IMR-90 (cell line): ENCODE measurements at regions not wholly inside any gene's neighbourhood (a gene's known extent, or its start where the extent isn't known, plus 50 kb on each side); places are given as distances from the start of the nearest gene placed in this dataset.
A peak's percentile ranks its signal among the peaks of the same experiment; 100 is the strongest.

Source experiments
- ATAC-seq: fragments of 200-7000 bp; cut with Tn5 transposase; 2 replicates; pipeline ENCODE4 v1.9.1; 2020; ENCODE audit warnings: low read depth, mild to moderate bottlenecking, moderate library complexity
- BruUV-seq: library from RNA; stranded (reverse); fragments of 400-500 nt; replicated peaks from 2 replicates; lab custom pipeline; 2021; lab: Mats Ljungman, UMichigan
- CTCF ChIA-PET: fragments of 300-600 bp; formaldehyde crosslinking; extraction: SDS; loops from one replicate; lab custom pipeline; 2021; ENCODE audit warnings: antibody characterized with exemption; lab: Yijun Ruan, JAX
- POLR2A ChIA-PET: fragments of 300-600 bp; sonication (Branson Sonifier 250); formaldehyde crosslinking; loops from one replicate; lab custom pipeline; 2022; ENCODE audit warnings: antibody characterized with exemption; ENCODE audit not compliant: unreplicated experiment; lab: Charles Lee
- DNase-seq: peaks from one replicate; pipeline ENCODE4 v3.0.0; 2013
- H2AFZ ChIP-seq: replicated peaks from 2 replicates; pipeline ENCODE3; 2013; ENCODE audit warnings: low read length, mild to moderate bottlenecking; ENCODE audit not compliant: poor library complexity
- H2AK5ac ChIP-seq: 2 replicates; pipeline ENCODE4 v1.6.1; 2013; ENCODE audit warnings: low read depth, low read length, inconsistent platforms
- H2AK9ac ChIP-seq: replicated peaks from 2 replicates; pipeline ENCODE3; 2013; ENCODE audit warnings: mild to moderate bottlenecking, low read depth, low read length, moderate library complexity; ENCODE audit not compliant: poor library complexity
- H2BK120ac ChIP-seq: 2 replicates; pipeline ENCODE4 v1.6.1; 2013; ENCODE audit warnings: low read depth, low read length, inconsistent platforms
- H2BK15ac ChIP-seq: 3 replicates; pipeline ENCODE4 v1.6.1; 2013; ENCODE audit warnings: low read depth, low read length, inconsistent platforms
- H2BK20ac ChIP-seq: 2 replicates; pipeline ENCODE4 v1.6.1; 2013; ENCODE audit warnings: low read depth, mild to moderate bottlenecking, inconsistent platforms, low read length, moderate library complexity
- H2BK5ac ChIP-seq: 2 replicates; pipeline ENCODE4 v1.6.1; 2013; ENCODE audit warnings: mild to moderate bottlenecking, low read depth, low read length, inconsistent platforms; ENCODE audit not compliant: poor library complexity, severe bottlenecking
- H3K14ac ChIP-seq: replicated peaks from 2 replicates; pipeline ENCODE4 v1.6.1; 2013; ENCODE audit warnings: low read depth, low read length, inconsistent platforms
- H3K18ac ChIP-seq: 2 replicates; pipeline ENCODE4 v1.6.1; 2013; ENCODE audit warnings: low read depth, low read length, control low read depth
- H3K23ac ChIP-seq: 2 replicates; pipeline ENCODE4 v1.6.1; 2013; ENCODE audit warnings: low read depth, low read length, inconsistent platforms
- H3K27ac ChIP-seq: 2 replicates; pipeline ENCODE4 v1.5.1; 2013; ENCODE audit warnings: mild to moderate bottlenecking, control low read depth, low read length; ENCODE audit not compliant: insufficient read depth
- H3K27me3 ChIP-seq: 2 replicates; pipeline ENCODE4 v1.6.1; 2013; ENCODE audit warnings: low read length; ENCODE audit not compliant: control insufficient read depth, insufficient read depth
- H3K36me3 ChIP-seq: 2 replicates; pipeline ENCODE4 v1.6.1; 2013; ENCODE audit warnings: low read length, mixed read lengths; ENCODE audit not compliant: control insufficient read depth, insufficient read depth
- H3K4ac ChIP-seq: 2 replicates; pipeline ENCODE4 v1.6.1; 2013; ENCODE audit warnings: low read depth, low read length, inconsistent platforms
- H3K4me1 ChIP-seq: 2 replicates; pipeline ENCODE4 v1.6.1; 2013; ENCODE audit warnings: low read length, mixed read lengths; ENCODE audit not compliant: control insufficient read depth, insufficient read depth
- H3K4me2 ChIP-seq: 2 replicates; pipeline ENCODE4 v1.6.1; 2013; ENCODE audit warnings: low read depth, mild to moderate bottlenecking, control low read depth, low read length, moderate library complexity
- H3K4me3 ChIP-seq: 2 replicates; pipeline ENCODE4 v1.5.1; 2013; ENCODE audit warnings: low read depth, mild to moderate bottlenecking, control low read depth, low read length, moderate library complexity; ENCODE audit not compliant: insufficient read depth
- H3K56ac ChIP-seq: 2 replicates; pipeline ENCODE4 v1.6.1; 2013; ENCODE audit warnings: low read length, inconsistent platforms; ENCODE audit not compliant: insufficient read depth; ENCODE audit errors: extremely low read depth
- H3K79me1 ChIP-seq, 2 experiments: 2 replicates each; pipeline ENCODE4 v1.6.1; 2013; ENCODE audit warnings: low read length in 2 of 2, inconsistent platforms in 1 of 2, low read depth in 1 of 2
- H3K9ac ChIP-seq: 2 replicates; pipeline ENCODE4 v1.6.1; 2013; ENCODE audit warnings: low read depth, low read length, control low read depth
- H3K9me1 ChIP-seq: 2 replicates; pipeline ENCODE4 v1.6.1; 2013; ENCODE audit warnings: low read length, inconsistent platforms; ENCODE audit not compliant: insufficient read depth
- H3K9me3 ChIP-seq: 2 replicates; pipeline ENCODE4 v1.6.1; 2013; ENCODE audit warnings: low read length; ENCODE audit not compliant: control insufficient read depth, insufficient read depth
- H4K20me1 ChIP-seq: 2 replicates; pipeline ENCODE4 v1.6.1; 2013; ENCODE audit warnings: low read length, inconsistent platforms; ENCODE audit not compliant: insufficient read depth
- H4K5ac ChIP-seq: 2 replicates; pipeline ENCODE4 v1.6.1; 2013; ENCODE audit warnings: mild to moderate bottlenecking, low read depth, low read length, control low read depth
- H4K8ac ChIP-seq, 2 experiments: 2 replicates each; pipeline ENCODE4 v1.6.1; 2013; ENCODE audit warnings: low read depth in 2 of 2, low read length in 2 of 2, control low read depth in 1 of 2, inconsistent platforms in 1 of 2
- H4K91ac ChIP-seq: 2 replicates; pipeline ENCODE4 v1.6.1; 2013; ENCODE audit warnings: low read depth, low read length, inconsistent platforms; ENCODE audit not compliant: insufficient read depth
- BHLHE40 ChIP-seq: fragments of 150-350 bp; IDR thresholded peaks from 2 replicates; pipeline ENCODE4 v1.6.1; 2016; ENCODE audit warnings: mild to moderate bottlenecking, low read depth, low read length
- CEBPB ChIP-seq: IDR thresholded peaks from 2 replicates; pipeline ENCODE4 v1.6.1; 2012; ENCODE audit warnings: low read depth, low read length, improper control_type of control experiment
- CHD1 ChIP-seq: IDR thresholded peaks from 2 replicates; pipeline ENCODE4 v1.6.1; 2012; ENCODE audit warnings: low read depth, low read length, improper control_type of control experiment
- FOS ChIP-seq: fragments of 150-350 bp; IDR thresholded peaks from 2 replicates; pipeline ENCODE4 v1.6.1; 2016; ENCODE audit warnings: low read depth, low read length
- MAZ ChIP-seq: IDR thresholded peaks from 2 replicates; pipeline ENCODE4 v1.6.1; 2012; ENCODE audit warnings: low read depth, mild to moderate bottlenecking, low read length, improper control_type of control experiment, moderate library complexity, borderline replicate concordance
- MXI1 ChIP-seq: IDR thresholded peaks from 2 replicates; pipeline ENCODE4 v1.6.1; 2012; ENCODE audit warnings: low read depth, mild to moderate bottlenecking, low read length, moderate library complexity, borderline replicate concordance
- NFE2L2 ChIP-seq: fragments of 150-350 bp; IDR thresholded peaks from 2 replicates; pipeline ENCODE4 v1.6.1; 2016; ENCODE audit warnings: low read depth, mild to moderate bottlenecking, low read length
- RAD21 ChIP-seq: IDR thresholded peaks from 2 replicates; pipeline ENCODE4 v1.6.1; 2012; ENCODE audit warnings: low read length, improper control_type of control experiment
- USF2 ChIP-seq: fragments of 150-350 bp; IDR thresholded peaks from 2 replicates; pipeline ENCODE4 v1.6.1; 2017; ENCODE audit warnings: mild to moderate bottlenecking, antibody characterized with exemption, low read length, low read depth
- WGBS, 2 experiments: methylation state at CpG; one replicate each; pipeline versions ENCODE4 v1.1.5 to v1.1.7; 2013; ENCODE audit warnings: missing lambda C conversion rate in 2 of 2; ENCODE audit not compliant: insufficient read length in 1 of 2; ENCODE audit errors: extremely low coverage in 2 of 2; 5-methylcytosine and 5-hydroxymethylcytosine counted together
- dilution Hi-C: fragments of 300-500 bp; cut with HindIII; formaldehyde crosslinking; loops from one replicate; pipeline ENCODE4 v1.14.3; 2018; ENCODE audit warnings: low sequenced_read_pairs; ENCODE audit not compliant: unreplicated experiment
- in situ Hi-C: fragments of 300-500 bp; cut with MboI; formaldehyde crosslinking; loops from 3 replicates; pipeline ENCODE4 v1.14.3; 2019; ENCODE audit warnings: low sequenced_read_pairs, inconsistent platforms, mixed read lengths
- intact Hi-C: fragments of 100-400 bp; cut with micrococcal nuclease; formaldehyde crosslinking; loops from 2 replicates; pipeline ENCODE4 v1.10.0; 2022

- H3K14ac ChIP-seq, result no peak overlapping the region
- no peak overlapping the region for H2AK5ac ChIP-seq
- no peak overlapping the region for H3K4me3 ChIP-seq
- H3K4ac ChIP-seq, result no peak overlapping the region
- no peaks in the 10 kb centered on the region for H3K9me3 ChIP-seq
- H4K91ac ChIP-seq, result no peak overlapping the region
- no peaks in the 10 kb centered on the region for H3K4me1 ChIP-seq
- no peak overlapping the region for H4K8ac ChIP-seq
- dilution Hi-C loops (no loop called here), in situ Hi-C loops (no loop called here), intact Hi-C loops (no loop called here)
- H3K23ac ChIP-seq, result no peak overlapping the region
- no peaks in the 10 kb centered on the region for H4K20me1 ChIP-seq
- no peaks in the 10 kb centered on the region for H3K9me1 ChIP-seq
- no peak overlapping the region for H3K56ac ChIP-seq
- H2BK120ac ChIP-seq, result no peak overlapping the region
- H3K27me3 ChIP-seq, result peaks cover 12% of the 10 kb centered on the region
- peak overlapping the region; percentile 11 for H2AK9ac ChIP-seq
- TF ChIP-seq MXI1 (no peak), BHLHE40 (no peak), MAZ (no peak), CHD1 (no peak), NFE2L2 (no peak), RAD21 (no peak), CEBPB (no peak), FOS (no peak), USF2 (no peak)
- no peaks in the 10 kb centered on the region for H3K79me1 ChIP-seq
- H4K5ac ChIP-seq, result no peak overlapping the region
- H3K9ac ChIP-seq, result no peak overlapping the region
- WGBS, 2 experiments, result no CpG with 5 or more reads among the region's 4 CpGs
- no peak overlapping the region for H2AFZ ChIP-seq
- ATAC-seq (no peak), DNase-seq (no peak)
- H2BK20ac ChIP-seq, result no peak overlapping the region
- H3K36me3 ChIP-seq, result no peaks in the 10 kb centered on the region
- no peak overlapping the region for H3K18ac ChIP-seq
- ChIA-PET POLR2A (no interaction called here), CTCF (no interaction called here)
- no peak overlapping the region for H2BK5ac ChIP-seq
- no peak overlapping the region for H2BK15ac ChIP-seq
- no TSS peak for BruUV-seq
- H3K27ac ChIP-seq, result no peak overlapping the region
- H3K4me2 ChIP-seq, result no peak overlapping the region
Measured at GRCh38 chr2:121150713-121151112, 134.3 kb downstream of the TFCP2L1 start.
